ENCODE measurements at regions not wholly inside any gene's neighbourhood (a gene's known extent, or its start where the extent isn't known, plus 50 kb on each side); places are given as distances from the start of the nearest gene placed in this dataset.

- DNase-seq, result peak; percentile 25
Measured at GRCh38 chr9:81183761-81184160, 505.6 kb downstream of the TLE1 start.

GRCh38 chr9:81182431-81182830 lies 506.9 kb downstream of the TLE1 start:
- peak; percentile 26 for DNase-seq

- no peak for DNase-seq
Measured at GRCh38 chr9:81174023-81174422, 515.3 kb downstream of the TLE1 start.

- no peak for DNase-seq
Measured at GRCh38 chr9:81171689-81172088, 517.7 kb downstream of the TLE1 start.

- DNase-seq, result no peak
Measured at GRCh38 chr9:81162361-81162760, 527.0 kb downstream of the TLE1 start.

- no peak for DNase-seq
Measured at GRCh38 chr9:81156381-81156780, 533.0 kb downstream of the TLE1 start.

GRCh38 chr9:81150016-81150625 lies 539.2 kb downstream of the TLE1 start:
- DNase-seq, result no peak

GRCh38 chr9:81146684-81147337 lies 542.5 kb downstream of the TLE1 start:
- DNase-seq, result no peak

GRCh38 chr9:81146241-81146640 lies 543.1 kb downstream of the TLE1 start:
- no peak for DNase-seq

GRCh38 chr9:81145331-81145963 lies 543.9 kb downstream of the TLE1 start:
- DNase-seq, result no peak

- DNase-seq, result no peak
Measured at GRCh38 chr9:81141961-81142360, 547.4 kb downstream of the TLE1 start.

- no peak for DNase-seq
Measured at GRCh38 chr9:81137976-81138568, 551.3 kb downstream of the TLE1 start.

GRCh38 chr9:81132796-81133195 lies 556.6 kb downstream of the TLE1 start:
- no peak for DNase-seq

- no peak for DNase-seq
Measured at GRCh38 chr9:81132318-81132717, 557.0 kb downstream of the TLE1 start.

GRCh38 chr9:81128701-81129100 lies 560.6 kb downstream of the TLE1 start:
- DNase-seq, result no peak

GRCh38 chr9:81125446-81126092 lies 563.8 kb downstream of the TLE1 start:
- no peak for DNase-seq

- DNase-seq, result no peak
Measured at GRCh38 chr9:81123526-81123925, 565.8 kb downstream of the TLE1 start.

GRCh38 chr9:81122749-81123148 lies 566.6 kb downstream of the TLE1 start:
- no peak for DNase-seq

GRCh38 chr9:81119591-81119990 lies 569.8 kb downstream of the TLE1 start:
- DNase-seq, result no peak

GRCh38 chr9:81118416-81118815 lies 570.9 kb downstream of the TLE1 start:
- no peak for DNase-seq

GRCh38 chr9:81116340-81117137 lies 572.8 kb downstream of the TLE1 start:
- DNase-seq, result peak; percentile 79

Measured in left kidney (tissue), 1 donor.